A673 (cell line): ENCODE measurements at regions not wholly inside any gene's neighbourhood (a gene's known extent, or its start where the extent isn't known, plus 50 kb on each side); places are given as distances from the start of the nearest gene placed in this dataset.

Experiments
- BruUV-seq: library from RNA; stranded (reverse); fragments of 400-500 nt; replicated peaks from 2 replicates; lab custom pipeline; 2021; lab: Mats Ljungman, UMichigan
- CTCF ChIA-PET: fragments of 300-600 bp; sonication (Branson Sonifier 250); formaldehyde crosslinking; loops from one replicate; lab custom pipeline; 2022; ENCODE audit warnings: antibody characterized with exemption; lab: Charles Lee
- POLR2A ChIA-PET: fragments of 300-600 bp; sonication (Branson Sonifier 250); formaldehyde crosslinking; loops from one replicate; lab custom pipeline; 2022; ENCODE audit warnings: antibody characterized with exemption; ENCODE audit not compliant: low non-redundant PET; lab: Charles Lee
- DNase-seq: peaks from one replicate; pipeline ENCODE4 v3.0.0-alpha.2; 2015; ENCODE audit warnings: low spot score
- H3K27ac ChIP-seq: fragments of 200-600 bp; sonication (generic); 2 replicates; pipeline ENCODE4 v1.5.1; 2016; ENCODE audit warnings: mixed run types, low read depth, mild to moderate bottlenecking, mixed read lengths, antibody characterized with exemption, low read length; ENCODE audit not compliant: poor library complexity, severe bottlenecking
- H3K27me3 ChIP-seq: fragments of 200-600 bp; sonication (generic); replicated peaks from 2 replicates; pipeline ENCODE4 v1.6.1; 2017; ENCODE audit warnings: mixed run types, low read depth, mild to moderate bottlenecking, mixed read lengths, antibody characterized with exemption, low read length; ENCODE audit not compliant: insufficient read depth, poor library complexity
- H3K36me3 ChIP-seq: fragments of 200-600 bp; sonication (generic); 2 replicates; pipeline ENCODE4 v1.6.1; 2016; ENCODE audit warnings: mixed run types, mild to moderate bottlenecking, mixed read lengths, antibody characterized with exemption, low read length; ENCODE audit not compliant: insufficient read depth, poor library complexity, severe bottlenecking
- H3K4me1 ChIP-seq: fragments of 200-600 bp; sonication (generic); 2 replicates; pipeline ENCODE4 v1.6.1; 2017; ENCODE audit warnings: mixed run types, mild to moderate bottlenecking, mixed read lengths, antibody characterized with exemption, low read length; ENCODE audit not compliant: insufficient read depth, poor library complexity, severe bottlenecking
- H3K4me3 ChIP-seq: fragments of 200-600 bp; sonication (generic); 2 replicates; pipeline ENCODE4 v1.5.1; 2016; ENCODE audit warnings: low read depth, mixed run types, mild to moderate bottlenecking, mixed read lengths, low read length; ENCODE audit not compliant: poor library complexity, severe bottlenecking
- H3K9me3 ChIP-seq: fragments of 200-600 bp; sonication (generic); 2 replicates; pipeline ENCODE4 v1.6.1; 2016; ENCODE audit warnings: mixed run types, low read depth, mild to moderate bottlenecking, mixed read lengths, antibody characterized with exemption, low read length; ENCODE audit not compliant: poor library complexity, severe bottlenecking
- CTCF ChIP-seq: fragments of 300-800, 200-600 bp; sonication (generic); conservative IDR thresholded peaks from 2 replicates; pipeline ENCODE4 v1.5.1; 2017; ENCODE audit warnings: low read depth, mild to moderate bottlenecking, antibody characterized with exemption, low read length, moderate library complexity, mixed read lengths
- EZH2 ChIP-seq: fragments of 200-600 bp; sonication (generic); IDR thresholded peaks from 2 replicates; pipeline ENCODE4 v1.6.1; 2017; ENCODE audit warnings: borderline replicate concordance, low read depth, mild to moderate bottlenecking, mixed read lengths, antibody characterized with exemption, low read length; ENCODE audit not compliant: poor library complexity, severe bottlenecking
- intact Hi-C: fragments of 100-400 bp; cut with micrococcal nuclease; formaldehyde crosslinking; loops from one replicate; pipeline ENCODE4 v1.10.0; 2022; ENCODE audit not compliant: unreplicated experiment

- Histone ChIP-seq H3K36me3 (no peaks in the 10 kb centered on the region), H3K4me1 (no peaks in the 10 kb centered on the region), H3K27ac (no peak overlapping the region), H3K4me3 (no peak overlapping the region), H3K9me3 (no peaks in the 10 kb centered on the region), H3K27me3 (no peaks in the 10 kb centered on the region)
- ChIA-PET POLR2A (no interaction called here), CTCF (no interaction called here)
- BruUV-seq: no TSS peak
- no peak for DNase-seq
- TF ChIP-seq CTCF (no peak), EZH2 (no peak)
- intact Hi-C loops: no loop called here
Observed at GRCh38 chr2:387980-388421, 100.1 kb upstream of the ALKAL2 start.

- TF ChIP-seq EZH2 (no peak), CTCF (no peak)
- H3K36me3 ChIP-seq: no peaks in the 10 kb centered on the region
- BruUV-seq: no TSS peak
- no peak for DNase-seq
- intact Hi-C loops: no loop called here
- no peaks in the 10 kb centered on the region for H3K9me3 ChIP-seq
- H3K4me3 ChIP-seq: no peak overlapping the region
- H3K27ac ChIP-seq: no peak overlapping the region
- no peaks in the 10 kb centered on the region for H3K4me1 ChIP-seq
- ChIA-PET POLR2A (no interaction called here), CTCF (no interaction called here)
- H3K27me3 ChIP-seq: no peaks in the 10 kb centered on the region
Observed at GRCh38 chr2:386406-387103, 98.7 kb upstream of the ALKAL2 start.

- ChIA-PET POLR2A (no interaction called here), CTCF (no interaction called here)
- Histone ChIP-seq H3K27ac (no peak overlapping the region), H3K9me3 (no peaks in the 10 kb centered on the region), H3K4me3 (no peak overlapping the region), H3K4me1 (no peaks in the 10 kb centered on the region), H3K27me3 (no peaks in the 10 kb centered on the region), H3K36me3 (no peaks in the 10 kb centered on the region)
- no TSS peak for BruUV-seq
- DNase-seq: no peak
- TF ChIP-seq CTCF (no peak), EZH2 (no peak)
- intact Hi-C loops: no loop called here
Observed at GRCh38 chr2:385785-386184, 97.9 kb upstream of the ALKAL2 start.
